SHP77 treated with DMSO at 0.1 percent for 48 hours (cell line): ENCODE measurements at regions not wholly inside any gene's neighbourhood (a gene's known extent, or its start where the extent isn't known, plus 50 kb on each side); places are given as distances from the start of the nearest gene placed in this dataset.
"Not testable (repeated sequence)": the region's sequence is repeated elsewhere in the genome, so short reads cannot be mapped to it uniquely, and the experiment has no call there.

ENCODE experiments used
- DNase-seq: peaks from one replicate; lab custom pipeline; 2025; lab: John Stamatoyannopoulos, UW

DNA sequence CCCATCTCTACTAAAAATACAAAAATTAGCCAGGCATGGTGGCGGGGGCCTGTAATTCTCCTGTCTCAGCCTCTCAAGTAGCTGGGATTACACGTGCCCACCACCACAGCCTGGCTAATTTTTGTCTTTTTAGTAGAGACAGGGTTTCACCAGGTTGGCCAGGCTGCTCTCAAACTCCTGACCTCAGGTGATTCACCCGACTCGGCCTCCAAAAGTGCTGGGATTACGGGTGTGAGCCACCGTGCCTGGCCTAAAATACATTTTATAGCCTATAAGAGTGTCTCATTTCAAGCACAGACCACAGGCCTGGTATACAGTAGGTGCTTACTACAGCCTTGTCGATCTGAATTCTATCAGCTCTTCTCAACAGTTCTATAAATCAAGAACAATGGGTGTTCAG lies 139.5 kb upstream of the USP29 start:
- not testable (repeated sequence) for DNase-seq

DNA sequence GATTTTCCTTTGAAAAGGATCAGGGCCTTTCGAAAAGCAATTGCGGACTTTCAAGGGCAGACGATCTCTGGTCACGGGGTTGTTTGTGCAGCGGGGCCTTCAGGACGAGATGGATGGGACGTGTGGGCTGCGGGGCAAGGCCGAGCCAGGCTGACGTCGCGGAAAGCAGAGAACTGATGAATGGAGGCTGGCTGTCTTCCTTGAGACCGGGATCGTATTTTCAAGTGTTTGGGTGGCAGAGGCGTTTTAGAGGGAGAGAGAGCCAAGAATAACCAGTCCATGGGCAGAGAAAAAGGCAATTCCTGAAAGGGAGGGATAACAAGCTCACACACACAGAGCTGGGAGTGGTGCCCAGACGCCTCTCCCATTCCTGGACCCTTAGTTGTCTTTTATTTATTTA lies 138.9 kb upstream of the USP29 start:
- DNase-seq: no peak

DNA sequence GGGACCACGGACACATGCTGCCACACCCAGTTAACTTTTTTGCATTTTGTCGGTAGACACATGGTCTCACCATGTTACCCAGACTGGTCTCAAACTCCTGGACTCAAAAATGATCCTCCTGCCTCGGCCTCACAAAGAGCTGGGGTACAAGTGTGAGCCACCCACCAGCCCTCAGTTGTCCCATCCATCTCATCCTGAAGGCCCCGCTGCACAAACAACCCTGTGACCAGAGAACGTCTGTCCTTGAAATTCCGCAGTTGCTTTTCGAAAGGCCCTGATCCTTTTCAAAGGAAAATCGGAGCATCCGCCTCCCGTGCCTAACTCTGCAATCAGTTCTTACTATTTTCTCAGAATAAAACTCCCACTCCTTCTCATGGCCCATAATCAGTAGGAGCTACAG lies 138.3 kb upstream of the USP29 start:
- DNase-seq: not testable (repeated sequence)

DNA sequence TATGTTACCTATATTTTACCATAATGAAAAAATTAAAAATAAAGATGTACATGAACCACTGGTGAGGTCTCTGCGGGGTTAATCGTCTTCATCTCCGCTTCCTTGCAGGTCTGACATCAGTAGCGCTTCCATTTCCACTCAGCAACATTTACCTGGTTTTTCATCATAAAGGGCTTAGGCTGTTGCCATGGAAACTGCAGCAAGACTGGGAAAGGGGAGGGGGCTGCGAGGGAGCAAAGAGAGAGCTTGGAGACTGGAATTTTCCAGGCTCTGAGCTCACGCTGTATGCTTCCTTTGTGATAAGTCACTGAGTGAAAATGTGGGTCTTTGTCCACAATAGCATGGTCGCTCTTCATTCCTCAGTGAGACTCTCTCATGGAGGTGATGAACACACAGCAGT lies 136.6 kb upstream of the USP29 start:
- no peak for DNase-seq

DNA sequence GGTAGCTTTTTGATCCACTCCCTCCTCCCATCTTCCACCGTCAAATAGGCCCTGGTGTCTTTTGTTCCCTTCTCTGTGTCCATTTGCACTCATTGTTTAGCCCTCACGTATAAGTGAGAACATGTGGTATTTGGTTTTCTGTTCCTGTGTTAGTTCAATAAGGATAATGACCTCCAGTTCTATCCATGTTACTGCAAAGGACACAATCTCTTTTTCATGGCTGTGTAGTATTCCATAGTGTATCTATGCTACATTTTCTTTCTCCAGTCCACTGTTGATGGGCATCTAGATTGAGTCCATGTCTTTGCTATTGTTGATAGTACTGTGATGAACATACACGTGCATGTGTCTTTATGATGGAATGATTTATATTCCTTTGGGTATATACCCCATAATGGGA lies 136.0 kb upstream of the USP29 start:
- DNase-seq: no peak

DNA sequence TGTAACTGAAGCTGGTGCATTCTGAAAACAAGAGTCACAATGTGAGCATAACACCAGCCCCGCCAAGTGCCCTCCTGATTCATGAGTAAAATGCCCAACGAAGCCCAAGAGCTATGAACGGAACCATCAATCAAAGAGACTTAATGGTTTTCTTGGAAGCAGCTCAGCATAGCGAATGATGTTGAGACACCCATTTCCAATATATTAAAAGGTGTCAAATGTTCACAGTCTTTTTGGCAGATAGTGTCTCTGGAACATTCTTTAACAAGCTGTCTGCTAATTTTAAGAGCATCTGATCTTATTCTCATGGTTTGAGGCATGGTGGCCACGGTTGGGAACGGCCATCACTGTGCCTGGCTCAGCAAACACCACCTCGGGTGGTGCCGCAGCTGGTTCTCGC lies 133.4 kb upstream of the USP29 start:
- DNase-seq: no peak

DNA sequence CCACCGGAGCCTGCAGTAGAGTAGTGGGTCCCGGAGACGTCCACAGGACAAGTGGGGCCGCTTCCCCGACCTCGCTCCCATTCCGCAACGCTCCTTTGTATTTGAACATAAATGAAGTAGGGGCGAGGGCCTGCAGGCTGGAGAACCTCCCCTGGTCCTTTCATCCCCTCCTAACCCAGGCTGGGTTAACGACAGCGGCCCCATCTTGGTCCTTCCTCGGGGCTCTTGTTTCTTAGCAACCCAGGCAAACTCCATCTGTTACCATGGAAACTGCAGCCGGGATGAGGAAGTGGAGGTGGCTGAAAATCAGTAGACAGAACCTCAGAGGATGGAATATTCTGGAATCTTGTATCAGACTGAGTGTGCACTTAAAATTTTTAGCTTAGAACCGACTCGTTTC lies 132.6 kb upstream of the USP29 start:
- no peak for DNase-seq

DNA sequence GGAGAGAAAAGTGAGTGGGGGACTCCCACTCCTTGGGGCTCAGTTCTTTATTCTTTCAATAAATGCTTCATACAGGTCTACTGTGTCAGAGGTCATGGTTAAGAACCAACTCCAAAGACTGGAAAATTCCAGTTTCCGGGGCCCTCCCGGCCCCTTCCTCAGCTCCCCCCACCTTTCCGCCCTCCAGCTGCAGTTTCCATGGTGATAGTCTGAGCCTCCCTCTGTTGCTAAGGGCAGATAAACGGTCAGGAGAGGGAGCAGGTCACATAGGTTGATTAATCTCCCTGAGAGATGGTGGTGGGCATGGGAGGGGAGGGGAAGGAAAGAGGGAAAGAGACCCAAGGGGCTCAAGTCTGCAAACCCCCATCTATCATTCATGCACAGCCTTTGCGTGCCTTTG lies 131.5 kb upstream of the USP29 start:
- no peak for DNase-seq

DNA sequence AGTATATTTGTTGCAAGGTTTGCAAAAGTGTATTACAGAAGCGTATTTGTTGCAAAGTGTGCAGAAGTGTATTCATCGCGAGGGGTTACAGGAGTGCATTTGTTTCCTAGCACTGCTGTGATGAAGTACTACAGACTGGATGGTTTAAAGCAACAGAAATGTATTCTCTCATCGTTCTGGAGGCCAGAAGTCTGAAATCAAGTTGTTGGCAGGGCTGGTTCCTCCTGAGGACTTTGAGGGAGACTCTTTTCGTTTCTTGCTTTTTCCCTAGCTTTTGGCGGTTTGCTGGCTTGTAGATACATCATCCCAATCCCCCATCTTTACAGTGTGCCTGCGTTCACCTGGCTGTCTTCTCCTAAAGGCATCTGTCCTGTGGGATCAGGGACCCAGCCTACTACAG lies 127.9 kb upstream of the USP29 start:
- no peak for DNase-seq

DNA sequence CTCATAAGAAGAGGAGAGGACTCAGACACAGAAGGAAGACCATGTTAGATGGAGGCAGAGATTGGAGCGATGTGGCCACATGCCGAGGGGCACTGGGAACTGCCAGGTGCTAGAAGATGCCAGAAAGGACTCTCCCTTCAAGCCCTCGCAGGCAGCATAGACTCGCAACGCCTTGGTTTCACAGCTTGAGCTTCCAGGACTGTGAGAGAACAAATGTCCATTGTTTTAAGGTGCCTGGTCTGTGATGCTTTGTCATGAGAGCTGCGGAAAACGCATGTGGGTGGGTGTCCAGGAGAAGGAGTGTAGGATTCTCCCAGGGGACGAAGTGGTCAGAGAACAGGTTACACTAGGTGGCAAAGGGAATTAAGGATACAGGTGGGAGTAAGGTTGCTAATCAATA lies 125.9 kb upstream of the USP29 start:
- DNase-seq: no peak

DNA sequence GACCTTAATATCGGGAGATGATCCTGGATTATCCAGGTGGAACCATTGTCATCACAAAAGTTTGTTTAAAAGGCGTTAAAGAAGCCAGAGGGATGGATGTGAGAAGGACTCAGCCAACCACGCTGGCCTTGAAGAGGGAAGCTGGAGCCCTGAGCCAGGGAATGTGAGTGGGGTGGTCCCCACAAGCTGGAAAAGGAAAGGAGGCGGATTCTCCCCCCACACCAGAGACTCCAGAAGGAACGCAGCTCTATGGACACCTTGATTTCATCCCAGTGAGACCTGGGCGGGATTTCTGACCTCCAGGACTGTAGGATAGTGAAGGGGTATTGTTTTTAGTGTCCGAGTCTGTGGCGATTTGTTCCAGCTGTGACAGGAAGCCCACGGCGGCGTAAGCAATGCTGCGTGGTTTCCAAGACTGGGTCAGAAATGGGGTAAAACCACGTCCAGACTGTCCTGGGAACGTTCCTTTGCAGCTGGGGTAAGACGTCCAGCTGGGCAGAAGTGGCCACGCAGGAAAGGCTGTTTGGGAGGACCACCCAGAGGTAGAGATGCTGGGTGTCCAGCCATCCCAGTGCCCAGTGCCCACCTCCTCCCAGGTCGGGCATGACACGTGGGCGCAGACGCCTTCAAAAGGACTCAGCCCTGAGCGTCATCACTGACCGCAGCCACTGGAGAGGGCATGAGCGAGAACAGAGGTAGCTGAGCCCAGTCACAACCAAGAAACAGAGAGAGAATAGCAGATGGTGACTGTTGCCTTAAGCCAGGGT lies 125.4 kb upstream of the USP29 start:
- no peak for DNase-seq

DNA sequence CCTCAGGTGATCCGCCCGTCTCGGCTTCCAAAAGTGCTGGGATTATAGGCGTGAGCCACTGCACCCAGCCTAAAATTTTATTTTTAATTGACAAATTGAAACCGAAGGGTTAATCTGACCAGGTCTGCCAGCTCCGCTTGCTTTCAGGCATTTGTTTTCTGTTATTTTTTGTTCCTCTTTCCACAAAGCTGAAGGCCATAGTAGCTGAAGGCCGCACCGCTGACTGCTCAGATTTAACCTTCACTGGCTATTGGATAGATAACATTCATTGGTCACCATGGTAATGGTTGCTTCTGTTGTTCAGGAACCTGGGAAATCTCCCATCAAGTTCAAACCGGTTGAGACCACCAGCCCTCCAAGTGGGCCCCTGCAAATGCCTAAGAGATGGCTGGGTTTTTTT lies 124.5 kb upstream of the USP29 start:
- DNase-seq: no peak

DNA sequence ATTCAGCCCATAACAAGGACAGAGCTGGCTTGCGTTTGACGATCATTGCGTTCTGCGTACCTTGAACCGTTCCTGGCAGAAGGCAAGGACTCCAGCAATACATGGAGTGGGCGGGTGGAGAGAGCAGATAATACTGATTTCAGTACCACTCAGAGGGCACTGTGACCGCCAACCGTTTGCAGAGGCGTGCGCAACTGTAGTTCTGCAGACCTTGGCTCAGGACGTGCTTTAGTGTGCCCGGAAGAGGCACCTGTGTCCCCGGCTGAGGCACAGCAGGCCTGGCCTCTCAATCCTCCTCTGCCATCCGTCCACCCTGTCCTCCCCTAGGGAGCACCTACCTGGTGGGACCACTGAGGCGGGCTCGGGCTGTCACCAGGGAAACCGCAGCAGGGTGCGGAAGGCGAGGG lies 117.6 kb upstream of the USP29 start:
- no peak for DNase-seq

DNA sequence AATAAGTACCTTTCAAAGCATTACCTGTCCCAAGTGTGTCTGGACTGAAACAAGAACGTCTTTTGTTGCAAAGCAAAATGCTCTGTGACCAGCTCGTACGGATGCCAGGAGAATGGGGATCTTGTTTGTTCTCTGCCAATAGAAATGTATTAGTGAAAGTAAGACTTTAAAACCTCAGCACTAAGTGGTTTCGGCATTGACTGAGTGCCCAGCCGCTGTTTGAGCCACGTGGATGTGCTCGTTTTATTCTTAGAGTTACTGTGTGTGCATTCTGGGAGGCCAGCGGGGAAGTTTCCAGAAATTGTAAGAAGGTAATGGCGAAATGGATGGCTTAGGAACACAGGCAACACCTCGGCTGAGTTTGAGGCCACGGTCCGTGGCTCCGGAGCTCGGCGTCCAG lies 117.1 kb upstream of the USP29 start:
- no peak for DNase-seq

DNA sequence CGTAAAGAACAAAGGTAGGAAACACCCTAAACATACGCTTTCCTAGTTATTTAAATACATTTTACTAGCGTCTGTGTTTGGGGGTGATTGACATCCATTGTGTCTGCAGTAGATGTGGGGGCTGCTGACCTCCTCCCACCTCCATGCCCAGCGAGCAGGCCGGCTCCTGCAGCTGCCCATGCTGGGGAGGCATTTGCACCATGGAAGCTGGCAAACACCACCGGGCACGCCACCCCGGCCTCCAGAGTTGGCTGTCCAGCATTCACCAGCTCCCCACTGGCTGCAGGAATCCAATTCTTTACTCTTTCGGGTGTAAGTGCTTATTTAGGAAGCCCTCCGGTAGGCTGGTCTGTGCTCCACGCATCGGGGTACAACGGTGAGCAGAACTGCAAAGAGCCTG lies 115.4 kb upstream of the USP29 start:
- DNase-seq: no peak

DNA sequence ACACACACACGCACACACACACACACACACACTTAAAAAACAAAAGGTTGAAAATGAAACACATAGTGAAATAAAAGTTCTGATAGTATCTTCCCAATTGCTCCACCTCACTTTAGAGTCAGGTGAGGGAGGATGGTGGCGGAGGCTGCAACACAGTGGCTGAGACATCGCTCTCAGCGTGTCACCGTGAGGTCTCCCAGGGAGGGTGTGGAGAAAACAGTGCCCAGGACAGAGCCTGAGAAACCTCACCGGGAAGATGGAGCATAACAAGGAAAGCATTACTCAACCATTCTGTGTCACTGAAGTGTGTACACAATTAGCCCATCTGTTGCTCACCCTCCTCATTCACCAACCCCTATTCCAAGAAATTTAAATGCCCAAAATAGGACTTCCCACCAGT lies 111.4 kb upstream of the USP29 start:
- DNase-seq: no peak

DNA sequence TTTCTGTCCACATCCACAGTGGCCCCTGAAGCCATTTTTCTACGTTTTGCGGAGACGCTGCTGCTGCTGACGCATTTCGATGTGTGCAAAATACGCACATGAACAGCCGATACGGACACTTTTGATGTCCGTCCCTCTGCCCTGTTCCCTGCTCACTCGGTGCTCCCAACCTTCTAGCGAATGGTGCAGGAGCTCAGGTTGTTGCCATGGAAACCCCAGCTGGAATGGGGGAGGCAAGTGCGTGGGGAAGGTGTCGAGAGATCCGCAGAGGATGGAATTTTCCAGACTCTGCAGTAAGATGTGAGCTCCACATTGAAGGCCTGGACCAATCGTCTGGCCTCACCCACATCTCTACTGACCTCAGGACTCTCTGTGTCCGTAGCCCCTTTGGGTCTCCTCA lies 109.2 kb upstream of the USP29 start:
- DNase-seq: no peak

DNA sequence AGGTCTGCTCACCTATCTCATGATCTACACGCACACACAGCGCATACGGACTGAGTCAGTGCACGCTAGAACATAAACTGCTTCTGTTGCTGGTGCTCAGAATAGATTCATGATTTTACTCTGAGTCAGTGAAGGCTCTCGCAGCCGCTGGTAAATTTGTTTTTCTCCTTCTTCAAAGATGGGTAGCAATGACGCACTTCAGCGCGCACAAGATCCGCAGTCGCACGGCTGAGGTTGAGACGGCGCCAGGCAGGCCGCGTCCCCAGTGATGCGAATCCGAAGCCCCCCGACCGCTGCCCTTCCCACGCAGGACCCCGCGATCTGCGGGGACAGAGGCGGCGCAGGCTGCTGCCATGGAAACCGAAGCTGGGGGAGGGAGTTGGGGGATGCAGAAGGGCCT lies 103.7 kb upstream of the USP29 start:
- DNase-seq: no peak

DNA sequence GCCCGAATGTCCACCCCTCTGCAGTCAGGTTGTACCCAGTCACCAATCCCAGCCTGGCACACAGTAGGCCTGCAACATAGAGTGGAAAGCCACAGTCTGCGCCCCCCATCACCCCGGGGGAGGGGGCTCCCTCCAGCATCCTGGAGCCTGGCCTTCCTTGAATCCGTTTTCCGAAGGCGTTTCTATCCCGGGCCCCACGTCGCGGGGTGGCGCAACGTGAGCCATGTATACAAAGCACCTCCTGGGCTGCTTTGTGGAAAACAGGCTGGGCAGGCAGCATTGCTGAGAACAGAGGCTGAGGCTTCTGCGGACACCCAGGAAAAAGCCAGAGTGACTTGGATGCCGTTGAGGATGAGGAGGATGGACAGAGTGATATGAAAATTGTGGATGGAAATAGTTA lies 103.3 kb upstream of the USP29 start:
- no peak for DNase-seq

DNA sequence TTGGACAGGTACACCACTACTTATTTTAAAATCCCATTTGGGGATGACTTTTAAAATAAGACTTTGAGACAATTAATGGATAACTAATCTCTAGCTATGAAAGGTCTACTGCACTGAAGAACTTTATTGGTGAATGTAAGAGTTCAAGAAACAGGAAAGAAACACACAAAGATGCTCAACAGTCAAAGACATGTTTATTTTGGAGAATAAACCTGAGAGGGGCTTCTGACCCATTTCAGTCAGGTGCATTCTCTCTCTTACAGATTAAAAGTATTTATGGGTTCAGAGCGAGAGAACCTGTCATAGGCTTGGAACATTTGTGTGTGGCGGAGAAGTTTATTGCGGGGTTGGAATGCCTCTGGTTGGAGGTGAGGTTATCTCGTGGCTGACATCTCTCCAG lies 94.3 kb upstream of the USP29 start:
- DNase-seq: no peak

DNA sequence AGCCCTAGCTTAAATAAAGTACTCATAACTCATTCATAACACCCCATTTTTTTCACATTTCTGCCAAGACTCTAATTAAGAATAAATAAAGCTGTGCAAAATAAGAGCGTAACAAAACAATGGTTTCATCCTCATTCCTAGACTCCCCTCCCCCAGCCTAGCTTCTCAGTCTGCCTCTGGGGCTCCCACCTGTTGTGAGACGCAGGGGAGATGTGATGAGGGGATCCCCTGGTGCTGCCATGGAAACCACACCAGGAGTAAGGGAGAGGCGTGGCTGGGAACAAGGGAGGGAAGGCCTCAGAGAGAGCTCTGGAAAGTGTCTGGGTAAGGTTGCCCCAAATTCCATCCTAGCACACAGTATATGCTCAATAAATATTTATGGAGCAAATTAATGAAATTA lies 93.3 kb upstream of the USP29 start:
- no peak for DNase-seq

DNA sequence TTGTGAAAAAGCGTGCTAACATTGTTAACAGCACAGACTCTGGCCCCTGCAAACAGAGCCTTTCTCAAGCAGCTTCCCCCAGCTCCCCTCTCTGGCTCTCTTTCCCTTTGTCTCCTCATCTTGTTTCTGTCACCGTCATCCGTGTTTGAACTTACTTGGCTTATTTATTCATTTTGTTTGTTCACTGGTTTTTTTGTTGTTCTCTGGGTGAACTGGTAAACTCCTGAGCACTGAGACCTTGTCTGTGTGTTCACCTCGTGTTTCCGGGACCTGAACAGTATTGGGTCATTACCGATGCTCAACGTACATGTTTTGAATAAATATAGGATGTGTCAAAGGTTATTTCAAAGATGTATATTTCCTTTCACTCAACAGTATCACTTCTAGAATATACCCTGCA lies 92.4 kb upstream of the USP29 start:
- no peak for DNase-seq

DNA sequence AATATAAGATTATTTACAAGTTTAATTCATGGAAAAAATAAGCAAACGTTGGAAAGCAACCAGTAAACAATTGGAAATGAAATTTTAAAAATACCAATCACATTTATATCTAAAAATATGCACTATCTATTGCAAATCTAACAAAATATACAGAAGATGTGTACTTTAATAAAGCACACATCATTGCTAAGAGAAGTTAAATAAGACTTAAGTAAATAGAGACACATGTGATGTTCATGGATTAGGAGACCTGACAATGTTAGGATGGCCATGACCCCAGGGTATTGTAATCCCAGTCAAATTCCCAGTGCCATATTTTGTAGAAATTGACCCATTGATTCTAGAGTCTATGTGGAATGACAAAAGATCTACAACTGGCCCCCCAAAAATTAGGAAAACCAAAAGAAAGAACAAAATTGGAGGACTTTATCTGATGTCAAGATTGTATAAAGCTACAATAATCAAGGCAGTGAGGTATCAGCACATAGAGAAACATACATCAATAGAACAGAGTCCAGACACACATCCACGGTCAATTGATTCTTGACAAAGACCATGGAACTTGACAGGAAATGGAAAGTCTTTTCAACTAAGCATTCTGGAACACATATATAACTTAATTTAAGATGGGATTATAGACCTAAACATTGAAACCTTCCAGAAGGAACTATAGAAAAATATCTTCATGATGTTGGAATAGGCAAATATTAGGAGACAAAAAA lies 90.8 kb upstream of the USP29 start:
- DNase-seq: no peak

DNA sequence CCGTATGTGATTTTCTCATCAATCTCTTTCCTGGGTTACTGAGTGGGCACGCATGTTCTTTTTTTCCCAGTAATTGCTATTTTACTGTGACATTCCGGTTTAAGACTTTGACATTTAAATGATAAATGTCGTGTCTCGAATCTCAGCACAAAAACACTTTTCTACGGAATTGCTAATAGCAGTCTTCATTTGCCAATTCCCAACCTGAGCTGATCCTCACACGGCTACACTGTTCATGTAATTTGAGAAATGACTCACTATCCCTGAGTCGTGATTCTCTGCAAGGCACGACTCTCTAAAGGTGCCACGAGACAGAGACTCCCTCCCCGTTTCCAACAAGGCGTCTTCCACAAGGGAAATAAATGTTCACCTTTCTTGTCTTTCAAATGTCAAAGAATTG lies 88.7 kb upstream of the USP29 start:
- DNase-seq: no peak
